Right lobe of liver (tissue), 4 donors: ENCODE measurements at regions not wholly inside any gene's neighbourhood (a gene's known extent, or its start where the extent isn't known, plus 50 kb on each side); places are given as distances from the start of the nearest gene placed in this dataset.
"Not testable (repeated sequence)": the region's sequence is repeated elsewhere in the genome, so short reads cannot be mapped to it uniquely, and the experiment has no call there.

Experiments used
- CTCF ChIP-seq, 4 donors: fragments of 200-600 bp in 3 of 4; fragments of 450-650 bp in 1 of 4; IDR thresholded peaks; one replicate each; pipeline versions ENCODE4 v1.5.1 to v1.8.0; 2016 to 2022; ENCODE audit warnings: antibody characterized with exemption in 4 of 4, mild to moderate bottlenecking in 2 of 4
- POLR2A ChIP-seq: fragments of 450-650 bp; IDR thresholded peaks from one replicate; pipeline ENCODE4 v1.6.1; 2017; ENCODE audit warnings: antibody characterized with exemption, mild to moderate bottlenecking
- donor health status: DM: no; HTN: no; CAD: no.
- donor health status: DM: no; HTN: no; CAD: no.
- donor health status: DM: no; HTN: yes; CAD: no.

- not testable (repeated sequence) for TF ChIP-seq CTCF (IDR thresholded peaks at IDR 0.05); POLR2A
Measured at GRCh38 chr10:27298522-27298850, 57.9 kb upstream of the ACBD5 start.
